Epidermal melanocyte (primary cell): ENCODE measurements at regions not wholly inside any gene's neighbourhood (a gene's known extent, or its start where the extent isn't known, plus 50 kb on each side); places are given as distances from the start of the nearest gene placed in this dataset.
"Not testable (repeated sequence)": the region's sequence is repeated elsewhere in the genome, so short reads cannot be mapped to it uniquely, and the experiment has no call there.

Source experiments
- DNase-seq: peaks from one replicate; pipeline ENCODE4 v3.0.0; 2011; ENCODE audit warnings: low spot score; ENCODE audit not compliant: insufficient read length

DNA sequence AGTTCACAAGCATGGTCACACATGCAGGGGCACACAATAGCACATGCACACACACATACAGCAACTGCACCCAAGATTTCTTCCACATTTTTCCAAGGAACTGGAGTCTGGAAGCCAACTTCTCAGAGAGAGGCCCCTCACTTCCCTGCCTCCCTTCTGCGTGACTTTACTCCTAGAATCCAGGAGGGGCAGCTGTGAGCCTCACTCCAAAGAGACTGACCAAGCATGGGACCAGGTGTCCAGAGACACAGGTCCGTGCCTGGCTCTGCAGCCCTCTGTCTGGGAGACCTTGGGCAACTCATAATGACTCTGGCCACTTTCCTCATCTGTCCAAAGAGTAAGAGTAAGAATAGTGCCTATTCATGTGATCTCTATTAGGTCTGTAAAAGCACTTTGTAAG, 104.7 kb upstream of the TMEM132E start:
- no peak for DNase-seq

GRCh38 chr17:34472363-34472762, 107.0 kb upstream of the TMEM132E start:
- no peak for DNase-seq

- DNase-seq, result not testable (repeated sequence)
Measured at GRCh38 chr17:34471278-34471677, 108.1 kb upstream of the TMEM132E start.

DNA sequence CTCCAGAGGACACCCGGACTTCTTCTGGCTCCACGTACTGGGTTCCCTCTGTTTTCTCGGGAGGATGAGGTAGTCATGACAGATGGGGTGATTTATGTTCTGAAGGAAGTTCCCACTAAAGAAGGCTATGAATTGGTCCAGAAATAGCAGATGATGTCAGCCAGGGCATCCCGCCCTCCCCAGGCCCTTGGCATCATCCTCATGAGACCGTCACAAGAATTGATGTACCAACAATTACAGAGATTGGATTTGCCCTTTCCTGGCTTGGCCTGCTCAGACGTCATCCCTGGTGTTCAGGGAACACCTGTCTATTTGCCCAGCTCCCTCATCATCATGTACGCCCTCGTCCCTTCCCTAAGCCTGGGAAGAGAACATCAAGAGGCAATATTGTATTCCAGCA, 102.8 kb upstream of the CCL1 start:
- no peak for DNase-seq

DNA sequence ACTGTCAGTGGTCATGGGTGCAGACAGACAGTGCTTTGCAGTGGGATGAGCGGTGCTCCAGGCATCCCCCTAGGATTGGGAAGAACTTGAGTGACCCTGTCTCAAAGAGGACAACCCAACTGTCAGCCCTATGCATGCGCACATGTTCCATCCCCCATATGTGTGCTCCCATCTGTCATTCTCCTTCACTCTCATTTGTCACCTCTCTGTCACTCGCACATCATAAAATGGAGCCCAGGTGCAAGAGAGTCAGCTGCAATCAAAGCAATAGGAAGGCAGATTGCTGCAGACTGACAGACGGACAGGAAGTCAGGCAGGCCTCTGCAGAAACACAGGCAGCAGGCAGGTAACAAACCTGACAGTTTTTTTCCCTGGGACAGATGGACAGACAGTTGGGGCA, 101.8 kb upstream of the CCL1 start:
- DNase-seq, result no peak

- DNase-seq, result no peak
Measured at GRCh38 chr17:34458266-34458665, 95.2 kb upstream of the CCL1 start.

DNA sequence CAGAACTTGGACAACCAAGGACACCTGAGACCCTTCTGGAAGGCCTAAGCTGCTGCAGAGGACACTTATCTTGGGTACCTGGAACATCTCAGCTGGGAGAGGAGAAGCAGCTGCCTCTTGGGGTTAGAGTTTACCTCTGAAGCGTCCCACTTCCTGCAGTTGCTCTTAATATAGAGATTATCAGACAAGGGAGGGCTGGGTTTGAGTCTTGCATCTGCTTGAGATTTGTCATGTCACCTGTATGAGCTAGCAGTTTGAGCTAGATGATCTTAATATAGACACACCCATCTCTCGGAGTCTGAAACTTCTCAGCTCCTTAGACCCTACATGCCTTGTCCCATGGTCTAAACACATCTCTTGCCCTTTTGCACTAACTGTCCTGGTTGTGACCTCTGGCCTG, 93.1 kb upstream of the CCL1 start:
- DNase-seq, result no peak

DNA sequence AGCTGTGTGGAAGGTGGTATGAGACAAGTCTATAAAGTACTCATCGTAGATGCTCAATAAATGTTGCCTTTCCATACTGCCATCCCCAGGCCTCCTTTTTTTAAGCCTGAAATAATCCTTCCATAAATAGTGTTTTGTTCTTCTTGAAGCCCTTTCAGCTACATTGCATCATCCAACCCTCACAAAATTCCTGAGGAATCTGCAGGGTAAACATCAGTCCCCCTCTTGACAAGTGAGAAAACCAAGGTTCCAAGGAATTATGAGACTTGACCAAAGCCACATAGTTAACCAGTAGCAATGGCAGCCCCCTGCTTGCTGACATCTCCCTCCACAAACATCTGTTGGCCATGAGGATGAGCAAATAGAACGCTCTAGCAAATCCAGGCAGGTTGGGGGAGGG, 89.7 kb upstream of the CCL1 start:
- DNase-seq, result no peak

DNA sequence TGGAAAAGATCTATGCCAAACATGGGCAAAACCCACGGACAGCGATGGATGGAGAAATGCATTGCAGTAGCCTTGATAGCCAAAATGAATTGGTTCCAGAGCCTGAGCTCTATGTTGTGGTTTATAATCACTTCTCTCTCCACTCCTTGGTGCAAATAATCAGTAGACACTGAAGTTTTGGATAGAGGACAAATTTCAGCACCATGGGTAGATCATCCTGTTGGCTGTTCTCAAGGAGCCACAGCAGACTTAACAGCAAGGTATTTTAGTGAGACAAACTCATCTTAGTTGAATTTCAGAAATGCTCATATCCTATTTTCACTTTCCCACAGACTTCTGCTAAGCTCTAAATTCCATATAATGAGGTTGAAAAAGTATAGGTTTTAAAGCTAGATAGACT, 88.3 kb upstream of the CCL1 start:
- no peak for DNase-seq

DNA sequence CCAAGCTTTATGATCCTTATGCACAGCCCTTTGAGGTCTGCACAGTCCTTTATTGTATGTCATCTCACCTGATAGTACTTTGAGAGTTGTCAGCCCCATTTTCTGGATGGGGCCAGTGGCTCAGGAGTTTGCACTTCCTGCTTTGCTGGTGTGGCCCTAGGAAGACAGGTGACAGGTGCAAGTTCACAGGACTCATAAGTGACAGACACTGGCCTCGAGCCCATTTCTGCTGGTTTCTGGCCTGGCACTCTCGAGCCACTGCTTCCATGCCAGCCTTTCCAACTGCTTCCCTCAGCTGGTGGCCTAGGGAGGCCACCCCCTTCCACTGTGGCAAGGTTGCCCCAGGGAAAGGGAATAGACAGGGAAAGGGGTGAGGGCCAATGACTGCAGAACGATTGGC, 84.4 kb upstream of the CCL1 start:
- DNase-seq, result no peak

DNA sequence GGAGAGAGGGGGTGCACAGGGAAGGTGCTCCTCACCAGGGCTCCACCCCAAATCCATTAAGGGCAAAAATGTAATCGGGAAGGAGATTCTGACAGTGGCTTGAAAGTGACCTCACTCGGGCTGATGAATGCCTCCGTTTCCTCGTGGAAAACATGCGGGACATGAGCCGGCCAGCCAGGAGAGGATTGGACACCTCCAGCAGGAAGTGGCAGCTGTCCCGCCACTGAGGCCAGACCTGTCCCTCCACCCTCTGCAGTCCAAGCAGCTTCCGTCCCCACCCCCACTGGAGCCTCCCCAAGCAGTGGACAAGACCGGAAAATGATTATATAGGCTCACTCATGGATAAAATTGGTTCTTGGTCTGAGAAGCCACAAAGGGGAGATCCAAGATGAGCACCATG, 82.1 kb upstream of the CCL1 start:
- no peak for DNase-seq

GRCh38 chr17:34443619-34444469, 80.8 kb upstream of the CCL1 start:
- no peak for DNase-seq

DNA sequence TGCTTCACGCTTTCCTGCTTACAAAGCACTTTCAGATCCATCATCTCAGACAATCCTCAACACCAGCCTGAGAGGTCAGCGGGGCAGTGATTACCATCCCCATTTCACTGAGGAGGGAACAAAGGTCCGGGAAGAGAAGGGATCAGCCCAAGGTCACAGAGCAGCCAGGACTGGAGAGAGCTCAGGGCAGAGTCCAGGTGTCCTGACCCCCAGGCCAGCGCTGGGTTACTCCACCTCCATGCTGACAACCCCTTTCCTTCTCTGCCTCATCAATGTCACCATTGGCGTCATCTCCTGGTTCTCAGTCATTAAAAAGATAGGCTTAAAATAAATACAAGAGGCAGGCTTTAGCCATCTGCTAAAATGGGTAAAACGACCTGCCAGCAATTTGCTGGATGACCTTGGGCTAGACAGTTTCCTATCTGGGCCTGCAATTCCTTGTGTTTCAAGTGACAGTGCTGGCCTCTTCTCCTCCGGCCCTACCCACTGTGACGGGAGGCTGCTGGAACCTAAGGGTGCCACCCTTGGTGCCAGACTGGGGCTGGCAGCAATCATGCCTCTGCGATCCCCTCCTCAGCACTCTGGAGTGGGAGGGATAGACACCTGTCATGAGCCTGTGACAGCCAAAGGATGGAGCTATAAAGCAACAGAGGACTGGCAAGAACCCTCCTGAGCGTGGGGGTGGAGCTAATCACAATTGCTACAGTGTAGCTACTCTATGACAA, 79.5 kb upstream of the CCL1 start:
- no peak for DNase-seq

- DNase-seq, result no peak
Measured at GRCh38 chr17:34437188-34437587, 74.2 kb upstream of the CCL1 start.

- DNase-seq, result no peak
Measured at GRCh38 chr17:34436607-34437006, 73.6 kb upstream of the CCL1 start.

GRCh38 chr17:34435182-34435928, 72.3 kb upstream of the CCL1 start:
- DNase-seq, result no peak

DNA sequence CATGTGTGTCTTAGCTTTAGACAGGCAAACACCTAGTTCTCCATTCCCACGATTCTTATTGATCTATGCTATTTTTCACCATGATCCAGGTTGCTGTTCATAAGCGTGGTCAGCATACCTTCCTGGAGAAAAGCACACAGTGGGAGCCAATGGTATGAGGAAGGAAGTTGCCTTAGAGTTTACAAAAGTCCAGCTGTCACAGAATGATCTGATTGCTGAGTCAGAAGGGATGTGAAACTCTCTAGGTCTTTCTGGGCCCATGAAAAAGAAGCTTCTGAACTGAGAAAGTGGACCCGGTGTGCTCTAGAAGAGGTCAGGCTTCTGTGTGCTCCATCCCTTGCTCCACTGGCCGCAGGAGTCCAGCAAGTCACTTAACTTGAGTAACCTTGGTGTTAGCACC, 71.0 kb upstream of the CCL1 start:
- no peak for DNase-seq

DNA sequence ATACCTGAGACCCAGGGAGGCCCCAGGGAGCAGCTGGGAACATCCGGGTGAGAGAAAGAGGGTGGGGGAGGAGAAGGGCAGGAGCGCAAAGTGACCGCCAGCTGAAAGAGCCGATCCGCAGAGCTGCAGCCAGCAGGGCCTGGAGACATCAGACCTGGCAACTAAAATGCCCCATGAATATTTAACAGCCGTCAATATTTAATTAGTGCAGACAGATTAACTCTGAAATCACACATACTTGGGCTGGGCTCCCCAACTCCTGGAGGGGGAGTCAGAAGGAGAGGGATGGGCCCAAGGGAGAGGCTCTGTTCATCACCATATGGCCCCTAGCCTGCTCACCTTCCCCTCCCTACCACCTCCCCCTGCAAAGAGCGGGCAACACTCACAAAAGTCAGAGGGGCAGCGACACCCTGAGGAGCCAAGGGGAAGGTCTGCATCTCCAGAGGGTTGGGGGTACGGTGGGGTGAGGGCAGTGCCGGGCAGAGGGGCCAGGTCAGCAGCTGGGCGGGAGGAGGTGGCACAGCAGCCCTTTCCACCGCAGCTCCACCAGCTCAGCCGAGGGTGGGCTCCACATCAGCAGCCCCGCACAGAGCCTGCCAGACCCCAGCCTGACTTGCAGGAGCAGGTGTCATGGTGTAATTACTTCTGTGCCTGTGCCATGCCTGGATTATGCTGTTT, 61.9 kb upstream of the CCL1 start:
- DNase-seq, result no peak

GRCh38 chr17:34423978-34424813, 61.2 kb upstream of the CCL1 start:
- no peak for DNase-seq

DNA sequence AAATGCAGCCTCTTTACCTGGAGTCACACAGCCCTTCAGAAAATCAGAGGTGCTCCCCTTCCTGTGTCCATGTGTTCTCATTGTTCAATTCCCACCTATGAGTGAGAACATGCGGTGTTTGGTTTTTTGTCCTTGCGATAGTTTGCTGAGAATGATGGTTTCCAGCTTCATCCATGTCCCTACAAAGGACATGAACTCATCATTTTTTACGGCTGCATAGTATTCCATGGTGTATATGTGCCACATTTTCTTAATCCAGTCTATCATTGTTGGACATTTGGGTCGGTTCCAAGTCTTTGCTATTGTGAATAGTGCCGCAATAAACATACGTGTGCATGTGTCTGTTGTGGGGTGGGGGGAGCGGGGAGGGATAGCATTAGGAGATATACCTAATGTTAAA, 60.3 kb upstream of the CCL1 start:
- DNase-seq, result not testable (repeated sequence)

- no peak for DNase-seq
Measured at GRCh38 chr17:34420900-34421299, 57.9 kb upstream of the CCL1 start.
